GM23338 (cell line): ENCODE measurements at regions not wholly inside any gene's neighbourhood (a gene's known extent, or its start where the extent isn't known, plus 50 kb on each side); places are given as distances from the start of the nearest gene placed in this dataset.

Source experiments
- ATAC-seq: fragments of 200-7000 bp; cut with Tn5 transposase; 3 replicates; pipeline ENCODE4 v1.9.1; 2020
- DNase-seq: peaks from one replicate; pipeline ENCODE4 v3.0.0-alpha.2; 2015; ENCODE audit warnings: low spot score
- H2AFZ ChIP-seq: fragments of 200-600 bp; sonication (generic); 2 replicates; pipeline ENCODE4 v1.8.0; 2016; ENCODE audit warnings: antibody characterized with exemption, mild to moderate bottlenecking, moderate library complexity
- H3F3A ChIP-seq: fragments of 200-600 bp; sonication (generic); replicated peaks from 2 replicates; pipeline ENCODE4 v1.8.0; 2017; ENCODE audit warnings: antibody characterized with exemption, mixed run types, low read depth
- H3K27ac ChIP-seq: fragments of 200-600 bp; sonication (generic); 2 replicates; pipeline ENCODE4 v1.6.1; 2016; ENCODE audit warnings: low read depth
- H3K27me3 ChIP-seq: fragments of 200-600 bp; sonication (generic); 2 replicates; pipeline ENCODE4 v1.8.0; 2016; ENCODE audit warnings: mild to moderate bottlenecking, mixed run types, moderate library complexity; ENCODE audit not compliant: insufficient read depth
- H3K36me3 ChIP-seq: fragments of 200-600 bp; sonication (generic); 2 replicates; pipeline ENCODE4 v1.8.0; 2016; ENCODE audit warnings: mild to moderate bottlenecking; ENCODE audit not compliant: insufficient read depth
- H3K4me1 ChIP-seq: fragments of 200-600 bp; sonication (generic); 2 replicates; pipeline ENCODE4 v1.8.0; 2016; ENCODE audit warnings: mild to moderate bottlenecking, moderate library complexity; ENCODE audit not compliant: insufficient read depth
- H3K4me2 ChIP-seq: fragments of 200-600 bp; sonication (generic); 2 replicates; pipeline ENCODE4 v1.7.1; 2017; ENCODE audit warnings: mixed run types
- H3K4me3 ChIP-seq: fragments of 200-600 bp; sonication (generic); 2 replicates; pipeline ENCODE4 v1.6.1; 2016; ENCODE audit warnings: mixed run types
- H3K79me2 ChIP-seq: fragments of 200-600 bp; sonication (generic); replicated peaks from 2 replicates; pipeline ENCODE4 v1.8.0; 2017; ENCODE audit warnings: mild to moderate bottlenecking; ENCODE audit not compliant: insufficient read depth
- H3K9me2 ChIP-seq: fragments of 200-600 bp; sonication (generic); 2 replicates; pipeline ENCODE4 v1.8.0; 2017; ENCODE audit not compliant: insufficient read depth
- H4K20me1 ChIP-seq: fragments of 200-600 bp; sonication (generic); replicated peaks from 2 replicates; pipeline ENCODE4 v1.8.0; 2017; ENCODE audit warnings: mild to moderate bottlenecking; ENCODE audit not compliant: insufficient read depth
- H3K27ac Mint-ChIP-seq: 2 replicates; pipeline ENCODE4 v1.8.0; 2020; ENCODE audit warnings: inconsistent platforms, mild to moderate bottlenecking, moderate library complexity, mixed read lengths
- H3K27me3 Mint-ChIP-seq: 3 replicates; pipeline ENCODE4 v1.8.0; 2022; ENCODE audit warnings: low read depth, mild to moderate bottlenecking, moderate library complexity, mixed read lengths, inconsistent platforms; ENCODE audit not compliant: insufficient read depth, poor library complexity
- H3K36me3 Mint-ChIP-seq: 3 replicates; pipeline ENCODE4 v1.8.0; 2021; ENCODE audit warnings: low read depth, mild to moderate bottlenecking, inconsistent platforms, moderate library complexity, mixed read lengths
- H3K4me1 Mint-ChIP-seq: 3 replicates; pipeline ENCODE4 v1.8.0; 2020; ENCODE audit warnings: mild to moderate bottlenecking, inconsistent platforms, mixed read lengths
- H3K4me3 Mint-ChIP-seq: 3 replicates; pipeline ENCODE4 v1.8.0; 2021; ENCODE audit warnings: moderate library complexity, mild to moderate bottlenecking, inconsistent platforms, mixed read lengths
- H3K9me3 Mint-ChIP-seq: 3 replicates; pipeline ENCODE4 v1.8.0; 2020; ENCODE audit warnings: moderate library complexity, mild to moderate bottlenecking, inconsistent platforms, mixed read lengths
- CREB1 ChIP-seq: fragments of 250-450 bp; sonication (Bioruptor Pico); IDR thresholded peaks from 2 replicates; pipeline ENCODE4 v1.5.0; 2020; ENCODE audit warnings: low read depth, mild to moderate bottlenecking, moderate library complexity
- EZH2 ChIP-seq: fragments of 200-600 bp; sonication (generic); IDR thresholded peaks from one replicate; pipeline ENCODE4 v1.8.0; 2017; ENCODE audit warnings: antibody characterized with exemption, mild to moderate bottlenecking, low read depth; ENCODE audit not compliant: unreplicated experiment
- NANOG ChIP-seq: IDR thresholded peaks from 2 replicates; pipeline ENCODE4 v1.6.1; 2016; ENCODE audit warnings: antibody characterized with exemption, borderline replicate concordance
- STAT1 ChIP-seq: IDR thresholded peaks from one replicate; pipeline ENCODE4 v1.6.1; 2016; ENCODE audit warnings: antibody characterized with exemption; ENCODE audit not compliant: unreplicated experiment
- ZNF331 ChIP-seq: fragments of 250-450 bp; sonication (Bioruptor Pico); IDR thresholded peaks from 2 replicates; pipeline ENCODE4 v1.5.0; 2020; ENCODE audit warnings: low read depth, mild to moderate bottlenecking, moderate library complexity
- TF ChIP-seq, protein P1 (sequence below): IDR thresholded peaks from one replicate; pipeline ENCODE4 v1.6.1; 2018; ENCODE audit warnings: antibody characterized with exemption; ENCODE audit not compliant: unreplicated experiment
- TF ChIP-seq, protein P2 (sequence below): fragments of 250-450 bp; sonication (Bioruptor Pico); IDR thresholded peaks from 2 replicates; pipeline ENCODE4 v1.5.0; 2020; ENCODE audit warnings: mild to moderate bottlenecking, moderate library complexity
- TF ChIP-seq, protein P3 (sequence below): IDR thresholded peaks from 2 replicates; pipeline ENCODE4 v1.6.1; 2016; ENCODE audit warnings: antibody characterized with exemption

DNA sequence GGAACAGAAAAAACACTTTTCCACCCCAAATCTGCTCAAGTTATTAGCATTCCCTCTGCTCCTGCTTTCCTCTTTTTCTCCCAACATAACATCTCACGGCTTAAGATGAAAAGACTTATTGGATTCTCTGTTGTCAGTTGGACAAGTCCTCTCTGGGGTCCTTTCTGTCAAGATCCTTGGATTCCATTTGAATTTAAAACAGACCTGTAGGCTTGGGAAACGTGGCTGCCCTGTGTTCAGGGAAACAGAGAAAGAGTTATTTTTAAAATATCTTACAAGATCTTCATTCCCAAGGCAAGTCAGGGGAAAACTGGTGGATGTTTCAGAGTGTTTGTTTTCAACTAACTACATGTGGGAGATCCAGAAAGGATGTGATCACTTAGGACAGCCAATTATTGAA is 322.9 kb downstream of the SAMD5 start:
- TF ChIP-seq, protein P1, sequence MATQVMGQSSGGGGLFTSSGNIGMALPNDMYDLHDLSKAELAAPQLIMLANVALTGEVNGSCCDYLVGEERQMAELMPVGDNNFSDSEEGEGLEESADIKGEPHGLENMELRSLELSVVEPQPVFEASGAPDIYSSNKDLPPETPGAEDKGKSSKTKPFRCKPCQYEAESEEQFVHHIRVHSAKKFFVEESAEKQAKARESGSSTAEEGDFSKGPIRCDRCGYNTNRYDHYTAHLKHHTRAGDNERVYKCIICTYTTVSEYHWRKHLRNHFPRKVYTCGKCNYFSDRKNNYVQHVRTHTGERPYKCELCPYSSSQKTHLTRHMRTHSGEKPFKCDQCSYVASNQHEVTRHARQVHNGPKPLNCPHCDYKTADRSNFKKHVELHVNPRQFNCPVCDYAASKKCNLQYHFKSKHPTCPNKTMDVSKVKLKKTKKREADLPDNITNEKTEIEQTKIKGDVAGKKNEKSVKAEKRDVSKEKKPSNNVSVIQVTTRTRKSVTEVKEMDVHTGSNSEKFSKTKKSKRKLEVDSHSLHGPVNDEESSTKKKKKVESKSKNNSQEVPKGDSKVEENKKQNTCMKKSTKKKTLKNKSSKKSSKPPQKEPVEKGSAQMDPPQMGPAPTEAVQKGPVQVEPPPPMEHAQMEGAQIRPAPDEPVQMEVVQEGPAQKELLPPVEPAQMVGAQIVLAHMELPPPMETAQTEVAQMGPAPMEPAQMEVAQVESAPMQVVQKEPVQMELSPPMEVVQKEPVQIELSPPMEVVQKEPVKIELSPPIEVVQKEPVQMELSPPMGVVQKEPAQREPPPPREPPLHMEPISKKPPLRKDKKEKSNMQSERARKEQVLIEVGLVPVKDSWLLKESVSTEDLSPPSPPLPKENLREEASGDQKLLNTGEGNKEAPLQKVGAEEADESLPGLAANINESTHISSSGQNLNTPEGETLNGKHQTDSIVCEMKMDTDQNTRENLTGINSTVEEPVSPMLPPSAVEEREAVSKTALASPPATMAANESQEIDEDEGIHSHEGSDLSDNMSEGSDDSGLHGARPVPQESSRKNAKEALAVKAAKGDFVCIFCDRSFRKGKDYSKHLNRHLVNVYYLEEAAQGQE = no peak
- TF ChIP-seq CREB1 (CRISPR knock-in tag) (no peak), NANOG (no peak), EZH2 (no peak), ZNF331 (CRISPR knock-in tag) (no peak), STAT1 (no peak)
- TF ChIP-seq, protein P2, sequence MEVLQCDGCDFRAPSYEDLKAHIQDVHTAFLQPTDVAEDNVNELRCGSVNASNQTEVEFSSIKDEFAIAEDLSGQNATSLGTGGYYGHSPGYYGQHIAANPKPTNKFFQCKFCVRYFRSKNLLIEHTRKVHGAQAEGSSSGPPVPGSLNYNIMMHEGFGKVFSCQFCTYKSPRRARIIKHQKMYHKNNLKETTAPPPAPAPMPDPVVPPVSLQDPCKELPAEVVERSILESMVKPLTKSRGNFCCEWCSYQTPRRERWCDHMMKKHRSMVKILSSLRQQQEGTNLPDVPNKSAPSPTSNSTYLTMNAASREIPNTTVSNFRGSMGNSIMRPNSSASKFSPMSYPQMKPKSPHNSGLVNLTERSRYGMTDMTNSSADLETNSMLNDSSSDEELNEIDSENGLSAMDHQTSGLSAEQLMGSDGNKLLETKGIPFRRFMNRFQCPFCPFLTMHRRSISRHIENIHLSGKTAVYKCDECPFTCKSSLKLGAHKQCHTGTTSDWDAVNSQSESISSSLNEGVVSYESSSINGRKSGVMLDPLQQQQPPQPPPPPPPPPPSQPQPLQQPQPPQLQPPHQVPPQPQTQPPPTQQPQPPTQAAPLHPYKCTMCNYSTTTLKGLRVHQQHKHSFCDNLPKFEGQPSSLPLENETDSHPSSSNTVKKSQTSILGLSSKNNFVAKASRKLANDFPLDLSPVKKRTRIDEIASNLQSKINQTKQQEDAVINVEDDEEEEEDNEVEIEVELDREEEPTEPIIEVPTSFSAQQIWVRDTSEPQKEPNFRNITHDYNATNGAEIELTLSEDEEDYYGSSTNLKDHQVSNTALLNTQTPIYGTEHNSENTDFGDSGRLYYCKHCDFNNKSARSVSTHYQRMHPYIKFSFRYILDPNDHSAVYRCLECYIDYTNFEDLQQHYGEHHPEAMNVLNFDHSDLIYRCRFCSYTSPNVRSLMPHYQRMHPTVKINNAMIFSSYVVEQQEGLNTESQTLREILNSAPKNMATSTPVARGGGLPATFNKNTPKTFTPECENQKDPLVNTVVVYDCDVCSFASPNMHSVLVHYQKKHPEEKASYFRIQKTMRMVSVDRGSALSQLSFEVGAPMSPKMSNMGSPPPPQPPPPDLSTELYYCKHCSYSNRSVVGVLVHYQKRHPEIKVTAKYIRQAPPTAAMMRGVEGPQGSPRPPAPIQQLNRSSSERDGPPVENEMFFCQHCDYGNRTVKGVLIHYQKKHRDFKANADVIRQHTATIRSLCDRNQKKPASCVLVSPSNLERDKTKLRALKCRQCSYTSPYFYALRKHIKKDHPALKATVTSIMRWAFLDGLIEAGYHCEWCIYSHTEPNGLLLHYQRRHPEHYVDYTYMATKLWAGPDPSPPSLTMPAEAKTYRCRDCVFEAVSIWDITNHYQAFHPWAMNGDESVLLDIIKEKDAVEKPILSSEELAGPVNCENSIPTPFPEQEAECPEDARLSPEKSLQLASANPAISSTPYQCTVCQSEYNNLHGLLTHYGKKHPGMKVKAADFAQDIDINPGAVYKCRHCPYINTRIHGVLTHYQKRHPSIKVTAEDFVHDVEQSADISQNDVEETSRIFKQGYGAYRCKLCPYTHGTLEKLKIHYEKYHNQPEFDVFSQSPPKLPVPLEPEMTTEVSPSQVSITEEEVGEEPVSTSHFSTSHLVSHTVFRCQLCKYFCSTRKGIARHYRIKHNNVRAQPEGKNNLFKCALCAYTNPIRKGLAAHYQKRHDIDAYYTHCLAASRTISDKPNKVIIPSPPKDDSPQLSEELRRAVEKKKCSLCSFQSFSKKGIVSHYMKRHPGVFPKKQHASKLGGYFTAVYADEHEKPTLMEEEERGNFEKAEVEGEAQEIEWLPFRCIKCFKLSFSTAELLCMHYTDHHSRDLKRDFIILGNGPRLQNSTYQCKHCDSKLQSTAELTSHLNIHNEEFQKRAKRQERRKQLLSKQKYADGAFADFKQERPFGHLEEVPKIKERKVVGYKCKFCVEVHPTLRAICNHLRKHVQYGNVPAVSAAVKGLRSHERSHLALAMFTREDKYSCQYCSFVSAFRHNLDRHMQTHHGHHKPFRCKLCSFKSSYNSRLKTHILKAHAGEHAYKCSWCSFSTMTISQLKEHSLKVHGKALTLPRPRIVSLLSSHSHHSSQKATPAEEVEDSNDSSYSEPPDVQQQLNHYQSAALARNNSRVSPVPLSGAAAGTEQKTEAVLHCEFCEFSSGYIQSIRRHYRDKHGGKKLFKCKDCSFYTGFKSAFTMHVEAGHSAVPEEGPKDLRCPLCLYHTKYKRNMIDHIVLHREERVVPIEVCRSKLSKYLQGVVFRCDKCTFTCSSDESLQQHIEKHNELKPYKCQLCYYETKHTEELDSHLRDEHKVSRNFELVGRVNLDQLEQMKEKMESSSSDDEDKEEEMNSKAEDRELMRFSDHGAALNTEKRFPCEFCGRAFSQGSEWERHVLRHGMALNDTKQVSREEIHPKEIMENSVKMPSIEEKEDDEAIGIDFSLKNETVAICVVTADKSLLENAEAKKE (CRISPR knock-in tag) = no peak
- TF ChIP-seq, protein P3, sequence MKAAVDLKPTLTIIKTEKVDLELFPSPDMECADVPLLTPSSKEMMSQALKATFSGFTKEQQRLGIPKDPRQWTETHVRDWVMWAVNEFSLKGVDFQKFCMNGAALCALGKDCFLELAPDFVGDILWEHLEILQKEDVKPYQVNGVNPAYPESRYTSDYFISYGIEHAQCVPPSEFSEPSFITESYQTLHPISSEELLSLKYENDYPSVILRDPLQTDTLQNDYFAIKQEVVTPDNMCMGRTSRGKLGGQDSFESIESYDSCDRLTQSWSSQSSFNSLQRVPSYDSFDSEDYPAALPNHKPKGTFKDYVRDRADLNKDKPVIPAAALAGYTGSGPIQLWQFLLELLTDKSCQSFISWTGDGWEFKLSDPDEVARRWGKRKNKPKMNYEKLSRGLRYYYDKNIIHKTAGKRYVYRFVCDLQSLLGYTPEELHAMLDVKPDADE = no peak
- no peaks in the 10 kb centered on the region for H3K79me2 ChIP-seq
- no peak overlapping the region for H3K4me2 ChIP-seq
- no peak for ATAC-seq
- H3K9me2 ChIP-seq = no peaks in the 10 kb centered on the region
- Mint-ChIP-seq H3K9me3 (no peaks in the 10 kb centered on the region), H3K27me3 (no peaks in the 10 kb centered on the region), H3K27ac (no peak overlapping the region), H3K4me1 (no peaks in the 10 kb centered on the region), H3K36me3 (no peaks in the 10 kb centered on the region), H3K4me3 (no peak overlapping the region)
- no peaks in the 10 kb centered on the region for H3K36me3 ChIP-seq
- H3K27ac ChIP-seq = no peak overlapping the region
- no peaks in the 10 kb centered on the region for H3K4me1 ChIP-seq
- no peak for DNase-seq
- H3F3A ChIP-seq = no peaks in the 10 kb centered on the region
- H3K4me3 ChIP-seq = no peak overlapping the region
- no peaks in the 10 kb centered on the region for H3K27me3 ChIP-seq
- H2AFZ ChIP-seq = no peak overlapping the region
- H4K20me1 ChIP-seq = no peaks in the 10 kb centered on the region
